HG02852 (cell line): ENCODE measurements at regions not wholly inside any gene's neighbourhood (a gene's known extent, or its start where the extent isn't known, plus 50 kb on each side); places are given as distances from the start of the nearest gene placed in this dataset.

Experiments
- ATAC-seq: cut with Tn5 transposase; IDR thresholded peaks from one replicate; pipeline ENCODE4 v1.9.1; 2021; ENCODE audit warnings: mild to moderate bottlenecking, moderate library complexity; ENCODE audit not compliant: unreplicated experiment

DNA sequence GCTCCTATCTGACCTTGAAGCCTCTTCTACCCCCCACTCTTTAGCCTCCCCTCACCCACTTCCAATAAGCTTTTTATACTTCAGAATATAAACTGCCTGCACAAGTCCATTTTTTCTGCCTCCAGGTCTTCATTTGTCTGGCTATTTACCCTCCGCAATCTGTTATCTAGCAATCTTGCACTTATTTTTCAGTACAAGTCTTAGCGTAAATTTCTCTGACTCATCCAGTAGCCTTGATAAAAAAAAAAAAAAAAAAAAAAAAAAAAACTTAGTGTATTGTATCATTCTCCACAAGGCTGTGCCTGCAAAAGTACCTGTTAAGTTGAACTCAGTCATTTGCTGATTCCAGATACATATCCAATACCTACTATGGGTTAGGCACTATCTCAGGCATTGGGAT is 219.5 kb upstream of the DKK2 start:
- ATAC-seq = no peak

DNA sequence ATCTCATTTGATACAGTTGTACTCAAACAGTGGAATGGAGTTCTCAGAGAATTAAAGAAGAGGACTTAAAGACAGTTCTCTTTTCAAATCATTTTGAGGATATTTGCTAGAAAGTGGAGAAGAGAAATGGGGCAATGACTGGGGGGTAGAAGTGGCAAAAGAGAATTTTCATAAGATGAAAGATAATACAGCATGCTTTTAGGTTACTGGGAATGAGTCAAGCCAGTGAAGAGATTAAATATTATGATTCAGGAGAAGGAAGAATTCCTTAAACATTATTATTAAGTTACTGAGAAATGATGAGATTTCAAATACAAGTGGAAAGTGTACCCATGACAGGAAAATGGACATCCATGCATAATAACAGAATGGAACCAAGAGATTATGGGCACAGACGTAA is 219.0 kb upstream of the DKK2 start:
- no peak for ATAC-seq

DNA sequence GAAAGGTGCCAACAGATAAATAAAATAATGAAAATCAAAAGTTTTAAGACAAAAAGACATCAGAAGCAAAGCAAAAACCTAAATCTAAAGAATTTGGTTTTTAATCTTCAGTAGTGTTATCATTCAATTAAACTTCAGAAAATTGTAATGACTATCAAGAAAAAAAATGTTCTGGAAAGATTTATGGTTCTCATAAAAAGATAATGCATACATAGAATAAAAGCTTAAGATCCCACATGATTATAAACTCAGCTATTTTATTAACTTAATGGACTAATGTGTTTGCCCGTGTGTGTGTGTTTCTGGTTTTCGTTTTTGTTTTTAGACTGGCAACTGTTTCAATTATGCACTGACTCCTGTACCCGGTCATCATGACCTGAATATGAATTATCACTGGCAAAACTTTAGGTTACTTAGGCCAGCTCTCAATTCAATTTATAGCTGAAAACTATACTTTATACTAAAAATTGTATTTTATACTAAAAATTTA is 217.5 kb upstream of the DKK2 start:
- ATAC-seq = no peak

DNA sequence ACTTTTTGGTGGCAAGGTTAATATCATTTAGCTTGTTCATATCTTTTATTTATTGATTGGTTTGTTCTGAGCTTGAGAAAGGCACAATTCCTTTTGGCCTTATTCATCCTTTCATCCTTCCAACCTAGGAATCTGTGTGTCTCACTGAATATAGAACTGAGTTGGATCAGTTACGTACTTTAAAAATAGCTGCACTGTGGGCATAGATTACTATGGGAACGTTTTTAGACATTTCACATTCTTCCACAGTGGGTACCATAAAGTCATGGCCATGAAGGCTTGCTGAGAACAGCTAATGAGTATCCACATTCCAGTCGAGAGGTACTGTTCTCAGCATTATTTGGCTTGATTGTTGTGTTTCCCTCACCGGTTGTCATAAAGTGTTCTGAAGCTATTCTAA is 217.0 kb upstream of the DKK2 start:
- no peak for ATAC-seq

- no peak for ATAC-seq
Measured at GRCh38 chr4:107252571-107252970, 216.5 kb upstream of the DKK2 start.

DNA sequence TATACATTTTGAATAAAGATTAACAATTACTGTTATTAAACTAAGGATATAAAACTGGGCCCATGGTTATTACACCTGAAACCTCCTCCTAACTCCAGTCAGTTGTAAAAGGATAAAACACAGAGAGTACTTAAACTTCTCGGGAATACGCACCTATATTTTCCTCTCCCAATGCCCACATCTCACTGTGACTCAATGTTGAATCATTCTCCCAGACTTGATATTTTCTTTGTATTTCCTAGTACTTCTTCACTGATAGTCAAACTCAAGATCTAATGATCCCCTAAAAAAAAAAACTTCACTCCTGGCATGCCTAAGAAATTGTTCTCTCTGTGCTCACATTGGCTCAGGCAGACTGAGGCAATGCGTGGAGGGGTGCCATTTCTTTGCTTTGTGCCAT is 212.5 kb upstream of the DKK2 start:
- no peak for ATAC-seq

- no peak for ATAC-seq
Measured at GRCh38 chr4:107247738-107248137, 211.6 kb upstream of the DKK2 start.

DNA sequence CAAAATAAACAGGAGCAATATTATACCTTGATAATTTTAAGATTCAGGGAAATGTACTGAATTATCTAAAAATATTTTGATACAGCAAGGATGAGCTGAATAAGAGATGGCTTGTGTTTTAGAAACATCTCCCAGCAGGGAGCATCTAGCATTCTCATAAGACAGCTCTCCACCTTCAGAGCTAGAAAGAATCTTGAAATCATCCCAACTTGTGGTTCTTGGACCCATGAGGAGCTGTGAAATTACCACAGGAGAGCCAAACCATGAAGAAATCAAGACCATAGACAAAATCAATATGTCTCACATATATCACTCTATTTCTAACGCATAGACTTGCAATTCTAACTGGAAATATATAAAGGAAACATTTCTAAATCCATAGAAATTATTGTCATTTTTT is 210.6 kb upstream of the DKK2 start:
- no peak for ATAC-seq

DNA sequence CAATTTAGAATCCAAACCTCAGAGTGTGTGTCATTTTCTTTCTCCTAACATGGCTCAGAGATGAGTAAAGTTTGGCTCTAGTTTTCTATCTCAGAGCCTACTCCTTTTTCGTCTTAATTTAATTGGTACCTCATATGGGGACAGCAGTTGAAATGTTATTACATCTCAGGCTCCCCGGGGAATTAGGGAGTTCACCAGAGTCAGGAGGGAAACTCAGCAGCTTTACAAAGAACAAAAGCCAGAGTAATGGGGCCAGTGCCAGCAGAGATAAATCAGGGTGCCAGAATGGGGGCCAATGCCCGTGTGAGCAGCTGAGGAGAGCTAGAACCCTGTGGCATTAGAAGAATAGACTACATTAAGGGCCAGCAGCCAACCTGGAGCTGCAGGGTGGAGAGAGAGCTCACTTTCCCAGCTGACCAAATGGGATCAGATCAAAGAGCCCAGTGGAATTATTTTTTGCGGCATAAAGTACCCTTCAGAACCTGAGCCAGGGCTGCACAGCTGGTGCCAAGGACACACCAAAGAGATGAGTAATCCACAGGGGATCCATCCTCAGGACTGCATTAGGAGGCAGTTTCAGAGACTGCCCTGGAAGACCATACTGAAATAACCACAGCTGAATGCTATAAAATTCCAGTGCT is 207.1 kb upstream of the DKK2 start:
- no peak for ATAC-seq

- ATAC-seq = no peak
Measured at GRCh38 chr4:107220976-107221375, 184.9 kb upstream of the DKK2 start.

DNA sequence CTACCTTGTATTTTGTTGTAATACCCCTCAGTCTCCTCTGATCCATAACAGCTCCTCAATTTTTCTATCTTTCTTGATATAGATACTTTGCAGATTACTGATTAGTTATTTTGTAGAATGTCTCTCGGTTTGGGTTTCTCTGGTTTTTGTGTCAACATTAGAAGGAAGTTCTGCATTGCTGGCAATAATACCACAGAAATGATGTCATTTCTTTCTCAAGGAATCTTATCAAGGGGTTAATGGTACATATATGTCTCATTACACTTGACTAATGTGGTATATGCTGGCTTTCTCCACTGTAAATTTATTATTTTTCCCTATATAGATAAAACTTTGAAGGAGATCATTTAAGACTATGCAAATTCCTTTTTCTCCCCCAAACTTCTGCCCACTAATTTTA is 183.6 kb upstream of the DKK2 start:
- ATAC-seq = no peak

DNA sequence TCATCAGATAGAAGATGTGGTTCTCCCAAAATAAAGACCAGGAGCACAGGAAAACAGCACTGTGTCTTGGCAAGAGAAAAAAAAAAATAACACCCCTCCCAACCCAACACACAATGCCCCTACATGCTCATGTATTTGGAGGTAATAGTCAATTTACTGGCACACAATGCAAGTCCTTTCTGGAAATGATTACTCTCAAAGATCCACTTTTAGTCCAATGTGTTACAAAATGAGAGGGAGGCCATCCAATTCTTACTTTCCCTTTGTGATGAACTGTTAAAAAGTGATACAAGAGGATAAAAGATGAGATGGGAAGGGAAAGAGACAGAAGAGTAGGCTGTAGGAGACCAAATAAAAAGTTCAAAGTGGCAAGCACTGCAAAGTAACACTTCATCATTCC is 180.3 kb upstream of the DKK2 start:
- no peak for ATAC-seq

- ATAC-seq = no peak
Measured at GRCh38 chr4:107215222-107215621, 179.1 kb upstream of the DKK2 start.

DNA sequence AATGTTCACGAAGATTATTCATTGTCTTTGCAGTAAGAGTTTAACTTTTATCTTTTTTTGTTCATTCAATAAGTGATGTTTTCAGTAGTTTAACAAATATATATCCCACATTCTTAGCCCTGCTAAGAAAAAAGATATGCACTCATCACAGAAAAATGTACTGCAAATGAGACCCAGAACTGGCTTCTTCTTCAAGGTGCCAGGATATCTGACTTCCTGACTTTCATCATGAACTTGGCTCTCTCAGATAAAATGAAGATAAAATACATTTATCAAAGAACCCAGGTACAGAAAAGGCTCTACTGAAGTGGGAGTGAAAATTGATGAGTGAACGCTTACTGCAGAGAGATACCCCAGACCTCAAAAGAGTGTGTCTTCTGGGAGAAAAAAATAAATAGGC is 177.8 kb upstream of the DKK2 start:
- ATAC-seq = no peak

- ATAC-seq = no peak
Measured at GRCh38 chr4:107213410-107213809, 177.3 kb upstream of the DKK2 start.

DNA sequence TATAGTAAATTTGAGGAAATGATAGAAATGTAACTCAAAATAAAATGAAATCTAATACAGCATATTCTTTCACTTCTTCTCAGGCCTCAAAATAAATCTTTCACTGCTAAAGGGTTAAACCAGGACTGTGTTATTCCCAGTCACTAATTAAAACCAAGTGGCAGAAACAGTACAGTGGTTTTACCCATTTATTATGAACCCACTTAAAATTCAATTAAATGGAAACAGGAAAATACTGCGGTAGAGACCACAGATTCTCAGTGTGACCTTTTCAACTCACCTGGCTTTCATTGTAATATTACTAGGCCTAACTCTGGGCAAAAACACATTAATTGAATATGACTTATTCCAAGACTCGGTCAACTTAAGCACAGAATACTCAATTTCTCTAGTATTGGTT is 176.5 kb upstream of the DKK2 start:
- no peak for ATAC-seq

- ATAC-seq = no peak
Measured at GRCh38 chr4:107210450-107211239, 174.5 kb upstream of the DKK2 start.

DNA sequence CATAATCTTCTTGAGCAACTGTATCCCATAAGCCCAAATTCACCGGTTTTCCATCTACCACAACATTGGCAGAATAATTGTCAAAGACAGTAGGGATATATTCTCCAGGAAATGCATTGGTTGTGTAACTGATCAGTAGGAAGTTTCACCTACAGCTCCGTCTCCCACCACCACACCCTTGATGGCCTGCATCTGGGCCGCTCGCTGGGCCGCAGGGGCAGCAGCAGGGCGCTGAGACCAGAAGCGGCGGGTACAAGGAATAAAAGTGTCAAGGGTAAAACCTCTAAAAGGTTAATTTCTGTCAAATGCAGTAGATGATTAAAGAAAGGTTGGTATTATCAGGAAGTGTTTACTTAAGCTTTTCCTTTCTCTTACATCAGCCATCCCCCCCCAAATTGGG is 167.6 kb upstream of the DKK2 start:
- no peak for ATAC-seq

GRCh38 chr4:107202744-107203143 is 166.6 kb upstream of the DKK2 start:
- ATAC-seq = no peak

DNA sequence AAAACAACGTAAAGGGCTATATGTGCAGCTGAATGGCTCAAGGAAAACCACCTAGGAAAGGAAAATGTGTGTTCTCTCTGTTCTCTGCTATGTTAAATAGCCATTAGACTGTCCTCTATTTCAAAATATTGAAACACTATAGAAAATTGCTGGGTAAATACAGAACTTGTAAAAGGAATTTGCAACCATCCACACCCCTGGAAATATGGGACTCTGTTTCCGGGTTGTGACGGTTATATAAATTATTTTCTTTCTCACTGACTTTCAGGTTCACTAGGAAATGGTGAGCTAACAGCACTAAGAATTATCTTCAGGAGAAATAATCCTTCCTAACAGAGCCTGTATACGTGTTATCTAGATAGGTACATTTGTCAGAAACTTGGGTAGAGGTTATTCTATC is 161.0 kb upstream of the DKK2 start:
- no peak for ATAC-seq

- no peak for ATAC-seq
Measured at GRCh38 chr4:107196312-107196711, 160.2 kb upstream of the DKK2 start.

GRCh38 chr4:107194005-107194404 is 157.9 kb upstream of the DKK2 start:
- no peak for ATAC-seq

- ATAC-seq = no peak
Measured at GRCh38 chr4:107192601-107193000, 156.5 kb upstream of the DKK2 start.
